K562 (cell line): ENCODE measurements at regions not wholly inside any gene's neighbourhood (a gene's known extent, or its start where the extent isn't known, plus 50 kb on each side); places are given as distances from the start of the nearest gene placed in this dataset.

ENCODE experiments used
- ATAC-seq: fragments of 200-7000 bp; cut with Tn5 transposase; 3 replicates; pipeline ENCODE4 v1.9.1; 2020; ENCODE audit warnings: moderate library complexity
- BruUV-seq: library from RNA; stranded (reverse); fragments of 400-500 nt; replicated peaks from 2 replicates; lab custom pipeline; 2021; lab: Mats Ljungman, UMichigan
- CTCF ChIA-PET: fragments of 300-600 bp; formaldehyde crosslinking; extraction: SDS; loops from one replicate; lab custom pipeline; 2021; ENCODE audit warnings: low intra/inter-chr PET ratio; lab: Yijun Ruan, JAX
- POLR2A ChIA-PET: fragments of 300-600, 350-650 bp; sonication (Branson Sonifier 250); formaldehyde crosslinking; extraction: SDS; loops from one replicate; lab custom pipeline; 2021; ENCODE audit warnings: antibody characterized with exemption, inconsistent platforms; lab: Yijun Ruan, JAX
- DNase-seq, 4 experiments: peaks; one replicate each; pipeline versions ENCODE4 v3.0.0 to v3.0.0-alpha.2; 2011 to 2018; ENCODE audit warnings: low spot score in 3 of 4, mixed read lengths in 3 of 4; ENCODE audit errors: extremely low read depth in 1 of 4
- FAIRE-seq: peaks from 2 replicates; lab custom pipeline; 2011; peaks lifted over from hg19 to GRCh38; lab: Jason Lieb, UNC
- H2AFZ ChIP-seq: 2 replicates; pipeline ENCODE4 v1.6.0; 2011; ENCODE audit warnings: low read depth, low read length, control low read depth, inconsistent platforms
- H3K27ac ChIP-seq: fragments of 200-600 bp; 3 replicates; pipeline ENCODE4 v1.8.0; 2011; ENCODE audit warnings: low read depth, mild to moderate bottlenecking, control low read depth, inconsistent platforms, low read length, moderate library complexity, mixed read lengths; ENCODE audit errors: extremely low read depth
- H3K27me3 ChIP-seq, 2 experiments: fragments of 300-600 bp in 1 of 2; 2 replicates in 1 of 2; 3 replicates in 1 of 2; pipeline versions ENCODE4 v1.6.0 to v1.8.0; 2011; ENCODE audit warnings: inconsistent platforms in 2 of 2, low read length in 2 of 2, mild to moderate bottlenecking in 1 of 2, mixed read lengths in 1 of 2, moderate library complexity in 1 of 2; ENCODE audit not compliant: control insufficient read depth in 2 of 2, insufficient read depth in 2 of 2
- H3K36me3 ChIP-seq: fragments of 300-600 bp; 3 replicates; pipeline ENCODE4 v1.8.0; 2011; ENCODE audit warnings: mild to moderate bottlenecking, low read length, inconsistent platforms; ENCODE audit not compliant: control insufficient read depth, insufficient read depth
- H3K4me1 ChIP-seq, 2 experiments: fragments of 200-600 bp in 1 of 2; replicated peaks in 1 of 2; 2 replicates in 1 of 2; 3 replicates in 1 of 2; pipeline versions ENCODE4 v1.5.1 to v1.8.0; 2011; ENCODE audit warnings: inconsistent platforms in 2 of 2, low read length in 2 of 2, mild to moderate bottlenecking in 1 of 2, mixed read lengths in 1 of 2, moderate library complexity in 1 of 2; ENCODE audit not compliant: control insufficient read depth in 2 of 2, insufficient read depth in 2 of 2
- H3K4me2 ChIP-seq: 2 replicates; pipeline ENCODE4 v1.6.1; 2011; ENCODE audit warnings: low read length, control low read depth, inconsistent platforms, mixed read lengths; ENCODE audit not compliant: insufficient read depth
- H3K4me3 ChIP-seq: fragments of 200-600 bp; sonication (generic), shearing (Covaris generic); 2 replicates; pipeline ENCODE4 v1.5.1; 2016; ENCODE audit warnings: control low read depth, inconsistent platforms
- H3K79me2 ChIP-seq: fragments of 200-600 bp; 3 replicates; pipeline ENCODE4 v1.8.0; 2011; ENCODE audit warnings: low read length, inconsistent platforms; ENCODE audit not compliant: control insufficient read depth, insufficient read depth
- H3K9ac ChIP-seq, 2 experiments: 2 replicates each; pipeline versions ENCODE4 v1.6.0 to v1.6.1; 2011; ENCODE audit warnings: low read depth in 2 of 2, low read length in 2 of 2, control low read depth in 1 of 2, inconsistent platforms in 1 of 2, mild to moderate bottlenecking in 1 of 2, mixed read lengths in 1 of 2; ENCODE audit not compliant: insufficient read depth in 1 of 2
- H3K9me1 ChIP-seq: one replicate; pipeline ENCODE4 v1.6.0; 2011; ENCODE audit warnings: inconsistent platforms, mild to moderate bottlenecking, low read length, moderate library complexity; ENCODE audit not compliant: control insufficient read depth, insufficient read depth
- H3K9me3 ChIP-seq: replicated peaks from 2 replicates; pipeline ENCODE4 v1.5.1; 2011; ENCODE audit warnings: low read depth, low read length, inconsistent platforms; ENCODE audit not compliant: control insufficient read depth, insufficient read depth
- H4K20me1 ChIP-seq: replicated peaks from 2 replicates; pipeline ENCODE4 v1.6.1; 2011; ENCODE audit warnings: low read length, inconsistent platforms, mixed read lengths; ENCODE audit not compliant: control insufficient read depth, insufficient read depth
- CBFA2T2 ChIP-seq: fragments of 450-650 bp; conservative IDR thresholded peaks from 2 replicates; pipeline ENCODE4 v1.6.1; 2017; ENCODE audit warnings: mild to moderate bottlenecking
- E2F1 ChIP-seq: sonication (generic); formaldehyde crosslinking; IDR thresholded peaks from 2 replicates; pipeline ENCODE4 v1.8.1; 2023; ENCODE audit warnings: mild to moderate bottlenecking, missing genetic modification reagents, moderate library complexity
- ESRRA ChIP-seq: fragments of 450-650 bp; IDR thresholded peaks from 2 replicates; pipeline ENCODE4 v1.6.1; 2014; ENCODE audit warnings: low read depth, mild to moderate bottlenecking, moderate library complexity, borderline replicate concordance
- IRF1 ChIP-seq: sonication (generic); formaldehyde crosslinking; IDR thresholded peaks from 2 replicates; pipeline ENCODE4 v1.8.0; 2022; ENCODE audit warnings: missing genetic modification reagents, mild to moderate bottlenecking, borderline replicate concordance
- MYBL2 ChIP-seq, 2 experiments: fragments of 450-650 bp in 1 of 2; sonication (generic) in 1 of 2; formaldehyde crosslinking in 1 of 2; IDR thresholded peaks; 2 replicates each; pipeline versions ENCODE4 v1.6.1 to v1.8.1; 2017 to 2022; ENCODE audit warnings: borderline replicate concordance in 1 of 2, inconsistent platforms in 1 of 2, low read depth in 1 of 2, mild to moderate bottlenecking in 1 of 2, missing genetic modification reagents in 1 of 2, moderate library complexity in 1 of 2
- PBX2 ChIP-seq, 2 experiments: IDR thresholded peaks in 1 of 2; conservative IDR thresholded peaks in 1 of 2; 2 replicates each; pipeline ENCODE4 v1.6.1; 2016; ENCODE audit warnings: low read depth in 2 of 2, mild to moderate bottlenecking in 1 of 2, missing compliant biosample characterization in 1 of 2, missing genetic modification characterization in 1 of 2, moderate library complexity in 1 of 2
- PKNOX1 ChIP-seq: fragments of 450-650 bp; IDR thresholded peaks from 2 replicates; pipeline ENCODE4 v1.6.1; 2016
- TEAD4 ChIP-seq, 2 experiments: sonication (generic) in 1 of 2; formaldehyde crosslinking in 1 of 2; IDR thresholded peaks; 2 replicates each; pipeline versions ENCODE4 v1.6.1 to v1.8.0; 2012 to 2022; ENCODE audit warnings: borderline replicate concordance in 1 of 2, inconsistent platforms in 1 of 2, low read length in 1 of 2, mild to moderate bottlenecking in 1 of 2, missing genetic modification reagents in 1 of 2
- ZBTB12 ChIP-seq: fragments of 250-450 bp; sonication (Bioruptor Pico); IDR thresholded peaks from 2 replicates; pipeline ENCODE4 v1.4.0; 2020
- ZNF23 ChIP-seq: fragments of 250-450 bp; sonication (Bioruptor Pico); IDR thresholded peaks from 2 replicates; pipeline ENCODE4 v1.4.0; 2020; ENCODE audit warnings: mild to moderate bottlenecking
- WGBS: fragments of 100-300 bp; shearing (Covaris generic); methylation state at CpG from one replicate; pipeline ENCODE4 v1.1.6; 2016; ENCODE audit warnings: low coverage, mixed read lengths; ENCODE audit not compliant: insufficient coverage; ENCODE audit errors: missing lambda C conversion rate; 5-methylcytosine and 5-hydroxymethylcytosine counted together
- in situ Hi-C: fragments of 300-500 bp; cut with MboI; formaldehyde crosslinking; loops from 4 replicates; pipeline ENCODE4 v1.15.0; 2018; ENCODE audit warnings: inconsistent platforms, mixed read lengths
- intact Hi-C: fragments of 100-400 bp; cut with micrococcal nuclease; formaldehyde crosslinking; loops from 2 replicates; pipeline ENCODE4 v1.14.2; 2022

GRCh38 chr12:4215229-4216186, 58.1 kb upstream of the CCND2 start:
- Histone ChIP-seq H3K4me2 (no peak overlapping the region; the same call in 1 of the 2 replicates), H3K9me1 (no peaks in the 10 kb centered on the region), H3K9ac (no peak overlapping the region), H4K20me1 (no peaks in the 10 kb centered on the region), H2AFZ (no peak overlapping the region), H3K36me3 (no peaks in the 10 kb centered on the region), H3K27me3 (peaks cover 22 to 26% of the 10 kb centered on the region in 2 experiments; a peak in 3 of 5 replicates), H3K4me3 (no peak overlapping the region), H3K79me2 (no peaks in the 10 kb centered on the region), H3K27ac (no peak overlapping the region), H3K9me3 (no peaks in the 10 kb centered on the region), H3K4me1 (peaks cover 0 to 10% of the 10 kb centered on the region in 2 experiments; a peak in 2 of 5 replicates)
- ChIA-PET POLR2A (interaction anchor here (0.6 to 1.7 kb wide), 3 partner anchors 11 to 59 kb away, joined by 3 to 5 read pairs (median 3); no protein-coding TSS in a partner anchor), CTCF (no interaction called here)
- ATAC-seq (peak; percentile 71), DNase-seq (peak in 3 of 4 experiments; percentile 12 to 60 (median 24)), FAIRE-seq (peak; percentile 6)
- WGBS: 2% methylated on average over 14 of the region's 18 CpGs
- no TSS peak for BruUV-seq
- in situ Hi-C loops (no loop called here), intact Hi-C loops (no loop called here)
- peak; percentile 48 for TF ChIP-seq PKNOX1
- TF ChIP-seq TEAD4 (IDR thresholded peaks at IDR 0.05; ENCODE audit: low read length): peak; percentile 39; the same call in 1 of the 2 replicates
- no peak for TF ChIP-seq TEAD4 (CRISPR knock-in tag; IDR thresholded peaks at IDR 0.05; ENCODE audit: borderline replicate concordance)
- TF ChIP-seq IRF1 (CRISPR knock-in tag): no peak
- TF ChIP-seq CBFA2T2: 0 out of 2 replicates have a peak, but pooled peaks have one; percentile 15
- TF ChIP-seq PBX2 (CRISPR knock-in tag; IDR thresholded peaks at IDR 0.05; ENCODE audit: low read depth): no peak
- TF ChIP-seq PBX2 (tag; conservative IDR thresholded peaks at IDR 0.05; ENCODE audit: low read depth): peak; percentile 91
- TF ChIP-seq ZNF23 (CRISPR knock-in tag): no peak
- no peak for TF ChIP-seq MYBL2 (IDR thresholded peaks at IDR 0.05; ENCODE audit: low read depth)
- no peak for TF ChIP-seq MYBL2 (CRISPR knock-in tag; IDR thresholded peaks at IDR 0.05; ENCODE audit: borderline replicate concordance)
- no peak for TF ChIP-seq ZBTB12
- TF ChIP-seq E2F1: no peak
- peak; percentile 50; the same call in 1 of the 2 replicates for TF ChIP-seq ESRRA
